SJCRH30 (cell line): ENCODE measurements at regions not wholly inside any gene's neighbourhood (a gene's known extent, or its start where the extent isn't known, plus 50 kb on each side); places are given as distances from the start of the nearest gene placed in this dataset.

Source experiments
- DNase-seq, 2 experiments: peaks; one replicate each; pipeline ENCODE4 v3.0.0-alpha.2; 2015 to 2020
- H3K27ac ChIP-seq: fragments of 250-450 bp; sonication (Bioruptor Pico); 2 replicates; pipeline ENCODE4 v1.5.1; 2020; ENCODE audit warnings: mild to moderate bottlenecking, moderate library complexity
- H3K27me3 ChIP-seq: fragments of 250-450 bp; sonication (Bioruptor Pico); 2 replicates; pipeline ENCODE4 v1.5.1; 2020; ENCODE audit warnings: mild to moderate bottlenecking, moderate library complexity
- H3K36me3 ChIP-seq: fragments of 250-450 bp; sonication (Bioruptor Pico); 2 replicates; pipeline ENCODE4 v1.5.1; 2020; ENCODE audit warnings: mild to moderate bottlenecking, moderate library complexity
- H3K4me1 ChIP-seq: fragments of 250-450 bp; sonication (Bioruptor Pico); 2 replicates; pipeline ENCODE4 v1.5.1; 2020; ENCODE audit warnings: mild to moderate bottlenecking, moderate library complexity
- H3K4me3 ChIP-seq: fragments of 250-450 bp; sonication (Bioruptor Pico); 2 replicates; pipeline ENCODE4 v1.5.1; 2020; ENCODE audit warnings: mild to moderate bottlenecking, moderate library complexity
- H3K9me3 ChIP-seq: fragments of 250-450 bp; sonication (Bioruptor Pico); replicated peaks from 2 replicates; pipeline ENCODE4 v1.5.1; 2020; ENCODE audit warnings: mild to moderate bottlenecking, moderate library complexity

- no peak for DNase-seq
- Histone ChIP-seq H3K27me3 (no peaks in the 10 kb centered on the region), H3K4me1 (no peaks in the 10 kb centered on the region), H3K9me3 (peaks cover 16% of the 10 kb centered on the region), H3K36me3 (no peaks in the 10 kb centered on the region), H3K4me3 (no peak overlapping the region), H3K27ac (no peak overlapping the region)
These were observed 51.3 kb upstream of the PTPN3 start for GRCh38 chr9:109549386-109549785.

- Histone ChIP-seq H3K4me3 (no peak overlapping the region), H3K27ac (no peak overlapping the region), H3K4me1 (peaks cover 21% of the 10 kb centered on the region), H3K9me3 (peaks cover 4% of the 10 kb centered on the region; the same call in 1 of the 2 replicates), H3K27me3 (no peaks in the 10 kb centered on the region), H3K36me3 (no peaks in the 10 kb centered on the region)
- no peak for DNase-seq
These were observed 53.5 kb upstream of the PTPN3 start for GRCh38 chr9:109551651-109552050.

GRCh38 chr9:109555215-109555614, 57.1 kb upstream of the PTPN3 start:
- Histone ChIP-seq H3K27ac (peak overlapping the region; percentile 73), H3K36me3 (no peaks in the 10 kb centered on the region), H3K4me3 (no peak overlapping the region), H3K4me1 (peaks cover 30% of the 10 kb centered on the region), H3K27me3 (no peaks in the 10 kb centered on the region), H3K9me3 (no peaks in the 10 kb centered on the region)
- DNase-seq: peak; percentile 23 to 38

GRCh38 chr9:109556061-109556460, 58.0 kb upstream of the PTPN3 start:
- peak overlapping the region; percentile 73 for H3K27ac ChIP-seq
- no peaks in the 10 kb centered on the region for H3K36me3 ChIP-seq
- H3K4me3 ChIP-seq: no peak overlapping the region; the same call in 1 of the 2 replicates
- peak; percentile 78 to 83 for DNase-seq
- H3K4me1 ChIP-seq: peaks cover 30% of the 10 kb centered on the region
- no peaks in the 10 kb centered on the region for H3K27me3 ChIP-seq
- no peaks in the 10 kb centered on the region for H3K9me3 ChIP-seq

- Histone ChIP-seq H3K4me1 (peaks cover 30% of the 10 kb centered on the region), H3K27me3 (no peaks in the 10 kb centered on the region), H3K27ac (peak overlapping the region; percentile 73), H3K9me3 (no peaks in the 10 kb centered on the region), H3K36me3 (no peaks in the 10 kb centered on the region), H3K4me3 (no peak overlapping the region)
- no peak for DNase-seq
These were observed 58.7 kb upstream of the PTPN3 start for GRCh38 chr9:109556786-109557185.

- no peak for DNase-seq
- no peaks in the 10 kb centered on the region for H3K36me3 ChIP-seq
- peaks cover 30% of the 10 kb centered on the region for H3K4me1 ChIP-seq
- peak overlapping the region; percentile 73 for H3K27ac ChIP-seq
- no peak overlapping the region for H3K4me3 ChIP-seq
- H3K27me3 ChIP-seq: no peaks in the 10 kb centered on the region
- no peaks in the 10 kb centered on the region for H3K9me3 ChIP-seq
These were observed 59.4 kb upstream of the PTPN3 start for GRCh38 chr9:109557481-109557880.

GRCh38 chr9:109558718-109559151, 60.6 kb upstream of the PTPN3 start:
- H3K9me3 ChIP-seq: no peaks in the 10 kb centered on the region
- H3K36me3 ChIP-seq: no peaks in the 10 kb centered on the region
- H3K4me3 ChIP-seq: no peak overlapping the region
- no peak for DNase-seq
- H3K27ac ChIP-seq: no peak overlapping the region
- no peaks in the 10 kb centered on the region for H3K27me3 ChIP-seq
- H3K4me1 ChIP-seq: peaks cover 30% of the 10 kb centered on the region

- Histone ChIP-seq H3K36me3 (no peaks in the 10 kb centered on the region), H3K9me3 (no peaks in the 10 kb centered on the region), H3K27ac (no peak overlapping the region), H3K27me3 (no peaks in the 10 kb centered on the region), H3K4me3 (no peak overlapping the region), H3K4me1 (peaks cover 20% of the 10 kb centered on the region)
- no peak for DNase-seq
These were observed 62.5 kb upstream of the PTPN3 start for GRCh38 chr9:109560470-109561132.

GRCh38 chr9:109561137-109561536, 63.0 kb upstream of the PTPN3 start:
- no peak for DNase-seq
- Histone ChIP-seq H3K27ac (no peak overlapping the region), H3K4me3 (no peak overlapping the region), H3K4me1 (peaks cover 15% of the 10 kb centered on the region), H3K36me3 (no peaks in the 10 kb centered on the region), H3K27me3 (no peaks in the 10 kb centered on the region), H3K9me3 (no peaks in the 10 kb centered on the region)

GRCh38 chr9:109568089-109568488, 70.0 kb upstream of the PTPN3 start:
- DNase-seq: no peak
- Histone ChIP-seq H3K4me3 (no peak overlapping the region), H3K27ac (no peak overlapping the region), H3K4me1 (peaks cover 10% of the 10 kb centered on the region), H3K27me3 (no peaks in the 10 kb centered on the region), H3K36me3 (no peaks in the 10 kb centered on the region), H3K9me3 (peaks cover 8% of the 10 kb centered on the region)

GRCh38 chr9:109568568-109569210, 70.6 kb upstream of the PTPN3 start:
- Histone ChIP-seq H3K36me3 (no peaks in the 10 kb centered on the region), H3K9me3 (peaks cover 8% of the 10 kb centered on the region), H3K27ac (peak overlapping the region; percentile 28), H3K27me3 (no peaks in the 10 kb centered on the region), H3K4me3 (no peak overlapping the region), H3K4me1 (peaks cover 10% of the 10 kb centered on the region)
- DNase-seq: peak; percentile 42 to 80

GRCh38 chr9:109574061-109574882, 76.2 kb upstream of the PTPN3 start:
- Histone ChIP-seq H3K4me1 (peaks cover 7% of the 10 kb centered on the region; the same call in 1 of the 2 replicates), H3K36me3 (no peaks in the 10 kb centered on the region), H3K27ac (no peak overlapping the region), H3K9me3 (peaks cover 8% of the 10 kb centered on the region), H3K27me3 (no peaks in the 10 kb centered on the region), H3K4me3 (no peak overlapping the region)
- peak; percentile 75 to 90 for DNase-seq

- Histone ChIP-seq H3K36me3 (no peaks in the 10 kb centered on the region), H3K4me1 (peaks cover 7% of the 10 kb centered on the region; the same call in 1 of the 2 replicates), H3K27ac (no peak overlapping the region), H3K27me3 (no peaks in the 10 kb centered on the region), H3K4me3 (no peak overlapping the region), H3K9me3 (no peaks in the 10 kb centered on the region; the same call in 1 of the 2 replicates)
- DNase-seq: no peak
These were observed 78.7 kb upstream of the PTPN3 start for GRCh38 chr9:109576762-109577161.

GRCh38 chr9:109579191-109579948, 81.3 kb upstream of the PTPN3 start:
- Histone ChIP-seq H3K36me3 (no peaks in the 10 kb centered on the region), H3K27me3 (no peaks in the 10 kb centered on the region), H3K4me3 (no peak overlapping the region), H3K4me1 (peaks cover 7% of the 10 kb centered on the region; the same call in 1 of the 2 replicates), H3K9me3 (no peaks in the 10 kb centered on the region; the same call in 1 of the 2 replicates), H3K27ac (no peak overlapping the region)
- no peak for DNase-seq
